Ascending aorta (tissue), 2 donors: ENCODE measurements at regions not wholly inside any gene's neighbourhood (a gene's known extent, or its start where the extent isn't known, plus 50 kb on each side); places are given as distances from the start of the nearest gene placed in this dataset.
"Not testable (repeated sequence)": the region's sequence is repeated elsewhere in the genome, so short reads cannot be mapped to it uniquely, and the experiment has no call there.

Experiments used
- DNase-seq, 2 donors: peaks; one replicate each; pipeline ENCODE4 v3.0.0-alpha.2; 2019; ENCODE audit warnings: low spot score in 2 of 2
- H3K27ac ChIP-seq, 2 donors: fragments of 200-600 bp; sonication (generic); one replicate each; pipeline ENCODE4 v1.5.1; 2016 to 2017; ENCODE audit warnings: mild to moderate bottlenecking in 1 of 2
- H3K27me3 ChIP-seq: fragments of 200-600 bp; sonication (generic); one replicate; pipeline ENCODE4 v1.5.1; 2017
- H3K36me3 ChIP-seq, 2 donors: fragments of 200-600 bp; sonication (generic); one replicate each; pipeline ENCODE4 v1.5.1; 2016
- H3K4me1 ChIP-seq, 2 donors: fragments of 200-600 bp; sonication (generic); one replicate each; pipeline ENCODE4 v1.5.1; 2016 to 2017; ENCODE audit warnings: mild to moderate bottlenecking in 1 of 2
- H3K4me3 ChIP-seq, 2 donors: fragments of 200-600 bp; sonication (generic); one replicate each; pipeline ENCODE4 v1.5.1; 2016 to 2017; ENCODE audit warnings: mild to moderate bottlenecking in 1 of 2
- H3K9me3 ChIP-seq, 2 donors: fragments of 200-600 bp; sonication (generic); one replicate each; pipeline ENCODE4 v1.5.1; 2016
- CTCF ChIP-seq, 3 experiments: fragments of 200-600 bp in 2 of 3; fragments of 450-650 bp in 1 of 3; sonication (generic) in 2 of 3; IDR thresholded peaks; one replicate each; pipeline ENCODE4 v1.5.1; 2016 to 2019; ENCODE audit warnings: antibody characterized with exemption in 3 of 3, mild to moderate bottlenecking in 1 of 3, moderate library complexity in 1 of 3
- intact Hi-C: fragments of 100-400 bp; cut with DNase I; formaldehyde crosslinking; loops from one replicate; pipeline ENCODE4 v1.15.1; 2023

GRCh38 chr4:130722361-130722760 lies 1626.4 kb downstream of the C4orf33 start:
- no peaks in the 10 kb centered on the region for H3K4me1 ChIP-seq
- no peak for DNase-seq
- no peaks in the 10 kb centered on the region for H3K9me3 ChIP-seq
- TF ChIP-seq CTCF (IDR thresholded peaks at IDR 0.05), result no peak
- H3K4me3 ChIP-seq, result no peak overlapping the region
- intact Hi-C loops, result no loop called here
- H3K27ac ChIP-seq, result no peak overlapping the region
- H3K36me3 ChIP-seq, result no peaks in the 10 kb centered on the region
- no peaks in the 10 kb centered on the region for H3K27me3 ChIP-seq

GRCh38 chr4:130736436-130737185 lies 1640.7 kb downstream of the C4orf33 start:
- Histone ChIP-seq H3K27ac (no peak overlapping the region), H3K36me3 (no peaks in the 10 kb centered on the region), H3K4me1 (no peaks in the 10 kb centered on the region), H3K4me3 (no peak overlapping the region), H3K27me3 (no peaks in the 10 kb centered on the region), H3K9me3 (no peaks in the 10 kb centered on the region)
- TF ChIP-seq CTCF (IDR thresholded peaks at IDR 0.05), result no peak
- no peak for DNase-seq
- intact Hi-C loops, result no loop called here

- TF ChIP-seq CTCF (IDR thresholded peaks at IDR 0.05), result no peak
- Histone ChIP-seq H3K36me3 (no peaks in the 10 kb centered on the region), H3K27me3 (no peaks in the 10 kb centered on the region), H3K27ac (no peak overlapping the region), H3K4me1 (no peaks in the 10 kb centered on the region), H3K4me3 (no peak overlapping the region), H3K9me3 (no peaks in the 10 kb centered on the region)
- intact Hi-C loops, result no loop called here
- no peak for DNase-seq
Measured at GRCh38 chr4:130738233-130738632, 1642.3 kb downstream of the C4orf33 start.

GRCh38 chr4:130747842-130748241 lies 1651.9 kb downstream of the C4orf33 start:
- Histone ChIP-seq H3K9me3 (no peaks in the 10 kb centered on the region), H3K4me3 (no peak overlapping the region), H3K27me3 (no peaks in the 10 kb centered on the region), H3K27ac (no peak overlapping the region), H3K4me1 (no peaks in the 10 kb centered on the region), H3K36me3 (no peaks in the 10 kb centered on the region)
- no peak for DNase-seq
- TF ChIP-seq CTCF (IDR thresholded peaks at IDR 0.05), result no peak
- intact Hi-C loops, result no loop called here

- DNase-seq, result no peak
- no peak overlapping the region for H3K4me3 ChIP-seq
- TF ChIP-seq CTCF (IDR thresholded peaks at IDR 0.05), result no peak
- no peaks in the 10 kb centered on the region for H3K27me3 ChIP-seq
- H3K9me3 ChIP-seq, result no peaks in the 10 kb centered on the region
- no peak overlapping the region for H3K27ac ChIP-seq
- H3K4me1 ChIP-seq, result no peaks in the 10 kb centered on the region
- no peaks in the 10 kb centered on the region for H3K36me3 ChIP-seq
- intact Hi-C loops, result no loop called here
Measured at GRCh38 chr4:130753926-130754325, 1658.0 kb downstream of the C4orf33 start.

GRCh38 chr4:130760246-130760645 lies 1664.3 kb downstream of the C4orf33 start:
- H3K27ac ChIP-seq, result no peak overlapping the region
- no peaks in the 10 kb centered on the region for H3K27me3 ChIP-seq
- no peaks in the 10 kb centered on the region for H3K9me3 ChIP-seq
- H3K4me3 ChIP-seq, result no peak overlapping the region
- no peaks in the 10 kb centered on the region for H3K36me3 ChIP-seq
- H3K4me1 ChIP-seq, result no peaks in the 10 kb centered on the region
- intact Hi-C loops, result no loop called here
- no peak for DNase-seq
- no peak for TF ChIP-seq CTCF (IDR thresholded peaks at IDR 0.05)

GRCh38 chr4:130767384-130767783 lies 1671.4 kb downstream of the C4orf33 start:
- H3K9me3 ChIP-seq, H3K27me3 ChIP-seq, intact Hi-C loops, DNase-seq, H3K4me1 ChIP-seq, H3K27ac ChIP-seq, H3K4me3 ChIP-seq, H3K36me3 ChIP-seq: not testable (repeated sequence)

GRCh38 chr4:130772966-130773365 lies 1677.0 kb downstream of the C4orf33 start:
- DNase-seq, result not testable (repeated sequence)

More at GRCh38 chr4:130772966-130773365, 1677.0 kb downstream of the C4orf33 start:
- H3K36me3 ChIP-seq, H3K9me3 ChIP-seq, H3K27me3 ChIP-seq, intact Hi-C loops, H3K27ac ChIP-seq, H3K4me1 ChIP-seq, H3K4me3 ChIP-seq: not testable (repeated sequence)
